NB4 (cell line): ENCODE measurements at regions not wholly inside any gene's neighbourhood (a gene's known extent, or its start where the extent isn't known, plus 50 kb on each side); places are given as distances from the start of the nearest gene placed in this dataset.

Experiments
- DNase-seq: peaks from one replicate; pipeline ENCODE4 v3.0.0; 2010; ENCODE audit warnings: low read depth
- H3K4me3 ChIP-seq: one replicate; pipeline ENCODE4 v1.5.1; 2011; ENCODE audit warnings: mild to moderate bottlenecking, low read depth, low read length, moderate library complexity
- MYC ChIP-seq: IDR thresholded peaks from 2 replicates; pipeline ENCODE4 v1.6.1; 2011; ENCODE audit warnings: low read depth, low read length
- POLR2A ChIP-seq: IDR thresholded peaks from 2 replicates; pipeline ENCODE4 v1.6.1; 2011; ENCODE audit warnings: mild to moderate bottlenecking; ENCODE audit not compliant: insufficient read length; ENCODE audit errors: extremely low read depth
- TF ChIP-seq, protein P1 (sequence below): IDR thresholded peaks from 2 replicates; pipeline ENCODE4 v1.6.1; 2011; ENCODE audit warnings: low read depth, low read length
- TF ChIP-seq, protein P2 (sequence below): IDR thresholded peaks from one replicate; pipeline ENCODE4 v1.5.1; 2012; ENCODE audit warnings: low read depth, low read length

DNA sequence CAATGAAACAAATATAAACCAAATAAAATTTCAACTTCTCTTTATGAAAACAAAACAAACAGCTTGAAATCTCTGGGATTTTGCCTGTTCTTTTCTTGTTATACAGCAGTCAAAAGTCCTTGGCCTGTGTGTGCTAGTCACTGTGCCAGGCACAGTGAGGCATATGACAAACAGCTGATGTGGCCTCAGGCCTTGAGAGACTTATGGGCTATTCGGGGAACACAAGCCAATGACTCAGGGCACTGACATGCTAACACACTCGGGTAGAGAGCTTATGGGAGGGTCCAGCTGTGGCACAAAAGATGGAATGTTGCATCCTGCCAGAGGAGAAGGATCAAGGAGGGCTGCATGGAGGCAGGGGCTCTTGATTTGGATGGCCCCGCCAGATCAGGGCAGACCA, 95.4 kb upstream of the NKX2-2 start:
- no peak overlapping the region for H3K4me3 ChIP-seq
- TF ChIP-seq, protein P1, sequence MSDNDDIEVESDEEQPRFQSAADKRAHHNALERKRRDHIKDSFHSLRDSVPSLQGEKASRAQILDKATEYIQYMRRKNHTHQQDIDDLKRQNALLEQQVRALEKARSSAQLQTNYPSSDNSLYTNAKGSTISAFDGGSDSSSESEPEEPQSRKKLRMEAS: no peak
- TF ChIP-seq, protein P2, sequence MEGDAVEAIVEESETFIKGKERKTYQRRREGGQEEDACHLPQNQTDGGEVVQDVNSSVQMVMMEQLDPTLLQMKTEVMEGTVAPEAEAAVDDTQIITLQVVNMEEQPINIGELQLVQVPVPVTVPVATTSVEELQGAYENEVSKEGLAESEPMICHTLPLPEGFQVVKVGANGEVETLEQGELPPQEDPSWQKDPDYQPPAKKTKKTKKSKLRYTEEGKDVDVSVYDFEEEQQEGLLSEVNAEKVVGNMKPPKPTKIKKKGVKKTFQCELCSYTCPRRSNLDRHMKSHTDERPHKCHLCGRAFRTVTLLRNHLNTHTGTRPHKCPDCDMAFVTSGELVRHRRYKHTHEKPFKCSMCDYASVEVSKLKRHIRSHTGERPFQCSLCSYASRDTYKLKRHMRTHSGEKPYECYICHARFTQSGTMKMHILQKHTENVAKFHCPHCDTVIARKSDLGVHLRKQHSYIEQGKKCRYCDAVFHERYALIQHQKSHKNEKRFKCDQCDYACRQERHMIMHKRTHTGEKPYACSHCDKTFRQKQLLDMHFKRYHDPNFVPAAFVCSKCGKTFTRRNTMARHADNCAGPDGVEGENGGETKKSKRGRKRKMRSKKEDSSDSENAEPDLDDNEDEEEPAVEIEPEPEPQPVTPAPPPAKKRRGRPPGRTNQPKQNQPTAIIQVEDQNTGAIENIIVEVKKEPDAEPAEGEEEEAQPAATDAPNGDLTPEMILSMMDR: no peak
- TF ChIP-seq MYC (no peak), POLR2A (no peak)
- no peak for DNase-seq

DNA sequence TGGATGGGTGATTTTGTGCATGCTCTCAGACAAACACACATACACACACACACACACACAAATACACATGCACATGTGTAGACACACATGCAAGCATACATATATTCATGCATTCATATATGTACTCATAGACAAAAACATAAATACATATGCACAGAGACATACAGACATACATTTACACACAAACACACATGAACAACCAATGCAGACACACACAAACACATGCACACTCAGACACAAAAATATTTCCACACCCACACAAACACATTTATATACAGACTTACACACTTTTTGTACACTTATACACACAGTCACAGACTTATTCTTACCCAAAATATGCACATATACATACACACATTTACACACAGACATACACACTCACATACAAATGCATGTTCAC, 94.9 kb upstream of the NKX2-2 start:
- no peak overlapping the region for H3K4me3 ChIP-seq
- no peak for DNase-seq
- TF ChIP-seq POLR2A (no peak), MYC (no peak)
- TF ChIP-seq, protein P2: no peak
- TF ChIP-seq, protein P1: no peak

DNA sequence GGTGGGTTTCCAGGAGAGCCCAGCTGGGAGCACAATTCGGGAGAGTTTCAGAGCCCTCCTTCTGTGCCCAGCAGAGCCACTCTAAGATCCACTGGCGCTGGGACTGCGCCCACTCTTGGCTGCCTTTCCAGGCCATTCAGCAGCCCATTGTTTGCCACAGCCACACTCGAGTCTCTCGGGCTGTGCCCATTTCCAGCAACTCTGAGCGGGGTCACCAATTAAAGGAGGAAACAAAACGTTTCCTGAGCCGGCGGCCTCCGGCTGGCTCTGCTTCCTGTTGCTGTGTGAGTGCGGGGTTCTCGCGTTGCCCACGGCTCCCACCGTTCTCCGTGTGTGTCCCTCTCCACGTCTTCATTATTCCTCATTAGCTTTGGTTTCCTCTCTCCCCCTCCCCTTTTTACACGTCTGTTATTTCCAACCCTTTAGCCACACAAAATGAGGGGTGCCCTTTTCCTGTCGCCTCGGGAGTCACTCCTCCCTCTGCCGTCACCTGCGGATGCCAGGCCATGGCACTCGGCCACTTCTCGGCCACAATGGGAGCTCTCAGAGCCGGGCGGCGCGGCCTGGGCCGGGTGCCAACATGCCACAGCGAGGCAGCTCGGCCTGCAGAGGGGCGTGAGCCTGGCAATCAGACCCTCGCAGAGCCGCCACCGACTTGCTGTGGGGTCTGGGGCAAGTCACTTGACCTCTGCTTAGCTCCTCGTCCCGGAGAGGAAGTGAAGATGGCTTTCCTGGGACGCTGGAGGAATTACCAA, 94.3 kb upstream of the NKX2-2 start:
- H3K4me3 ChIP-seq: no peak overlapping the region
- DNase-seq: no peak
- TF ChIP-seq POLR2A (no peak), MYC (no peak)
- TF ChIP-seq, protein P2: no peak
- TF ChIP-seq, protein P1: no peak

DNA sequence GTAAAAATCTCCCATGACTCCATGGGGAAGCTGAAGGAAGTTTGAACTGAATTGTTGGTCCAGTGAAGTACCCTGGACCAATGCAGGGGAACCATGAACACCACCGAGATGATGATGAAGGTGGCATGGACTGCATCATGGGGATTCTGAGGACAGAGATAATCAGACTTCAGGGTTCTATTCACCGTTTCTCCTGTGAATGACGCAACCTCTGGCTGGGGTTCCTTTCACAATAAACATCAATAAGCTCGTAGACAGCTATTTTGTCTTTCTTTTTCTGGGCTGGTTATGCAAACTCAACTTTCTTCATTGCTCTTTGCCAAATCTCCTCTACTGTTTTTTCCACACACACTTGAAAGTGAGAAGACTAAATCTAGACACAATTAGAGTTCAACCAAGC, 87.9 kb upstream of the NKX2-2 start:
- TF ChIP-seq, protein P2: no peak
- TF ChIP-seq MYC: no peak
- no peak for TF ChIP-seq POLR2A
- TF ChIP-seq, protein P1: no peak

DNA sequence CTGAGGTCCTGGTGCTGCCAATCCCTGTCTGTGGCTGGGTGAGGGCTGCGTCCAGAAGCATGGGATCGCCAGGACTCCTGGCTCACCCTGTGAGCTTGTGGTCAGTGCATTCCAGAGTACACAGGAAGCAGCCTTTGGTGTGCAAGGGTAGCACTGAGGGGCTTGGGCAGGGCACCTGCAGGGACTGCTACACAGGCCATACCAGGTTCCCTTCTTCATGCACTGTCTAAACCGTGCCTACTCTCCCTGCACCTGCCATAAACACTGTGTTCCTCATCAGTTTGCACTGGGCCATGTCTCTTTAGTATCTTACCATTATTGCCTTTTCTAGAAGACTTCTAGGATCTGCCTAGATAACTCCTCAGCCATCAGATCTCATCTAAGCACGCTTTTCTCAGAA, 72.8 kb upstream of the NKX2-2 start:
- H3K4me3 ChIP-seq: no peak overlapping the region
- DNase-seq: no peak
- TF ChIP-seq POLR2A (no peak), MYC (no peak)
- TF ChIP-seq, protein P2: no peak
- TF ChIP-seq, protein P1: no peak

More for the DNA sequence above, 87.9 kb upstream of the NKX2-2 start:
- H3K4me3 ChIP-seq: no peak overlapping the region
- no peak for DNase-seq
